ENCODE measurements at regions not wholly inside any gene's neighbourhood (a gene's known extent, or its start where the extent isn't known, plus 50 kb on each side); places are given as distances from the start of the nearest gene placed in this dataset.

- no peak for DNase-seq (ENCODE audit: low spot score)
These were observed 287.2 kb downstream of the IKZF2 start for GRCh38 chr2:212864186-212864585.

GRCh38 chr2:212863185-212863588 lies 288.2 kb downstream of the IKZF2 start:
- H3K4me3 ChIP-seq (ENCODE audit: severe bottlenecking): no peak overlapping the region
- H3K4me1 ChIP-seq (ENCODE audit: insufficient read depth, poor library complexity, severe bottlenecking): no peaks in the 10 kb centered on the region
- peak; percentile 66 for TF ChIP-seq CTCF (IDR thresholded peaks at IDR 0.05; ENCODE audit: poor library complexity, severe bottlenecking)
- DNase-seq (ENCODE audit: low spot score) (no peak), ATAC-seq (ENCODE audit: low read depth) (no peak)
- no peak overlapping the region for H3K27ac ChIP-seq (ENCODE audit: poor library complexity, severe bottlenecking)
- H3K27me3 ChIP-seq (ENCODE audit: insufficient read depth, poor library complexity, severe bottlenecking): no peaks in the 10 kb centered on the region
- peaks cover 4% of the 10 kb centered on the region; the same call in 1 of the 2 replicates for H3K36me3 ChIP-seq (ENCODE audit: low read depth)
- H3K9me3 ChIP-seq (ENCODE audit: severe bottlenecking): peaks cover 19% of the 10 kb centered on the region

More at GRCh38 chr2:212864186-212864585, 287.2 kb downstream of the IKZF2 start:
- no peak for ATAC-seq (ENCODE audit: low read depth)
- H3K9me3 ChIP-seq (ENCODE audit: severe bottlenecking): peaks cover 19% of the 10 kb centered on the region
- H3K4me1 ChIP-seq (ENCODE audit: insufficient read depth, poor library complexity, severe bottlenecking): no peaks in the 10 kb centered on the region
- H3K36me3 ChIP-seq (ENCODE audit: low read depth): peaks cover 4% of the 10 kb centered on the region; the same call in 1 of the 2 replicates
- no peaks in the 10 kb centered on the region for H3K27me3 ChIP-seq (ENCODE audit: insufficient read depth, poor library complexity, severe bottlenecking)
- no peak overlapping the region for H3K4me3 ChIP-seq (ENCODE audit: severe bottlenecking)
- H3K27ac ChIP-seq (ENCODE audit: poor library complexity, severe bottlenecking): no peak overlapping the region
- no peak for TF ChIP-seq CTCF (IDR thresholded peaks at IDR 0.05; ENCODE audit: poor library complexity, severe bottlenecking)

- ATAC-seq (ENCODE audit: low read depth): no peak
These were observed 292.9 kb downstream of the IKZF2 start for GRCh38 chr2:212858496-212858895.

GRCh38 chr2:212854771-212855170 lies 296.6 kb downstream of the IKZF2 start:
- no peaks in the 10 kb centered on the region for H3K27me3 ChIP-seq (ENCODE audit: insufficient read depth, poor library complexity, severe bottlenecking)
- peaks cover 18% of the 10 kb centered on the region for H3K4me1 ChIP-seq (ENCODE audit: insufficient read depth, poor library complexity, severe bottlenecking)
- no peaks in the 10 kb centered on the region for H3K36me3 ChIP-seq (ENCODE audit: low read depth)
- H3K27ac ChIP-seq (ENCODE audit: poor library complexity, severe bottlenecking): peak overlapping the region; percentile 77
- H3K4me3 ChIP-seq (ENCODE audit: severe bottlenecking): no peak overlapping the region
- DNase-seq (ENCODE audit: low spot score): no peak
- TF ChIP-seq CTCF (IDR thresholded peaks at IDR 0.05; ENCODE audit: poor library complexity, severe bottlenecking): no peak
- peak; percentile 58 for ATAC-seq (ENCODE audit: low read depth)
- no peaks in the 10 kb centered on the region for H3K9me3 ChIP-seq (ENCODE audit: severe bottlenecking)

More at GRCh38 chr2:212858496-212858895, 292.9 kb downstream of the IKZF2 start:
- Histone ChIP-seq H3K27ac (ENCODE audit: poor library complexity, severe bottlenecking) (no peak overlapping the region), H3K4me1 (ENCODE audit: insufficient read depth, poor library complexity, severe bottlenecking) (peaks cover 17% of the 10 kb centered on the region), H3K9me3 (ENCODE audit: severe bottlenecking) (peaks cover 10% of the 10 kb centered on the region), H3K36me3 (ENCODE audit: low read depth) (no peaks in the 10 kb centered on the region), H3K27me3 (ENCODE audit: insufficient read depth, poor library complexity, severe bottlenecking) (no peaks in the 10 kb centered on the region), H3K4me3 (ENCODE audit: severe bottlenecking) (no peak overlapping the region)
- no peak for DNase-seq (ENCODE audit: low spot score)
- TF ChIP-seq CTCF (IDR thresholded peaks at IDR 0.05; ENCODE audit: poor library complexity, severe bottlenecking): no peak

GRCh38 chr2:212854116-212854515 lies 297.3 kb downstream of the IKZF2 start:
- ATAC-seq (ENCODE audit: low read depth): peak; percentile 84
- peaks cover 18% of the 10 kb centered on the region for H3K4me1 ChIP-seq (ENCODE audit: insufficient read depth, poor library complexity, severe bottlenecking)
- H3K27ac ChIP-seq (ENCODE audit: poor library complexity, severe bottlenecking): peak overlapping the region; percentile 77
- no peaks in the 10 kb centered on the region for H3K9me3 ChIP-seq (ENCODE audit: severe bottlenecking)
- no peak for DNase-seq (ENCODE audit: low spot score)
- TF ChIP-seq CTCF (IDR thresholded peaks at IDR 0.05; ENCODE audit: poor library complexity, severe bottlenecking): no peak
- no peak overlapping the region for H3K4me3 ChIP-seq (ENCODE audit: severe bottlenecking)
- H3K36me3 ChIP-seq (ENCODE audit: low read depth): no peaks in the 10 kb centered on the region
- H3K27me3 ChIP-seq (ENCODE audit: insufficient read depth, poor library complexity, severe bottlenecking): no peaks in the 10 kb centered on the region
